Activated T-cell treated with anti-CD3 and anti-CD28 coated beads for 1 hour (primary cell): ENCODE measurements at regions not wholly inside any gene's neighbourhood (a gene's known extent, or its start where the extent isn't known, plus 50 kb on each side); places are given as distances from the start of the nearest gene placed in this dataset.
"Not testable (repeated sequence)": the region's sequence is repeated elsewhere in the genome, so short reads cannot be mapped to it uniquely, and the experiment has no call there.

ENCODE experiments used
- DNase-seq: peaks from one replicate; pipeline ENCODE4 v3.0.0-alpha.2; 2020; ENCODE audit warnings: low read depth

DNA sequence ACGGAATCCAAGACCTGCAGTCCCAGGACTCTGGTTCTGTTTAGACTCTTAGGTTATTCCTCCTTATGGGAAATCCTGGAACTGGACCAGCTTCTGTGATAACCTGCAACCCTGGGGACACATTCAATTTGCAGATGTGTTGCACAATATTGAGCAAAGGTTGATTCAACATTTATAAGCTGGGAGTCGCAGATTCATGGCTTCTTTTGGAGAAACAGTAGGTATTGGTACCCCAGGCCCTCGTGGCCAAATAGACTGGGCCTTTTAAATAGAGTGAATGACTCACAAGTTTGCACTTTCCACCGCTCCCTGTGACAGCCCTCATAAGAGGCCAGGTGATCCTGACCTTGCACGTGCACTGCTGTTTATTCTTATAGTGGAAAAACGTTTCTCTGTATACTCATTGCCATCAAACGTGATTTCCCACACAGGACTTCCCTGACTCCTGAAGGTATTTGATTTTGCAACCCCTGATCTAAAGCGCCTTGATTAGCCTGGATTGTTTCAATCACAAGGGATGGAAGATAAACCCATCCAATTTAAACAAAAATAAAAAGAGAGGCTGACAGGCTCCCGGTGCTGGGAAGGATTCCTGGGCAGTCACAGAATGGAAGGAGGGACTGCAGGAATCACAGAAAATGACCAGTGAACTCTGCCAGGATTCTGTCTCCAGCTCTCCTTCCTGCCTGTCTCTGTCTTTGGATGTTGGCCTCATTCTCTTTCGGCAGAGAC lies 98.0 kb downstream of the VCPKMT start:
- DNase-seq: no peak

DNA sequence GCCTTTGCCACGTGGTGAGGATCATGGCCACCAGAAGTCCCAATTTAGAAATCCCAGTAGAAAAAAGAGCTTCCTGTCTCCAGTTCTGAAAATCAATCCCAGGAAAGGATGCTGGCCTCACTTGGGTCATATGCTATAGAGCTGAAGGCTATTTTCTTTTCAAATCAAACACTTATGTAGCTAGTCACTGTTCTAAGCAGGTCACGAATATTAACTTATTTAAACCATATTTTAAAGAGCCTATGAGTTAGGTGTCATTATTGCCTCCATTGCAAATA lies 97.5 kb downstream of the VCPKMT start:
- no peak for DNase-seq

DNA sequence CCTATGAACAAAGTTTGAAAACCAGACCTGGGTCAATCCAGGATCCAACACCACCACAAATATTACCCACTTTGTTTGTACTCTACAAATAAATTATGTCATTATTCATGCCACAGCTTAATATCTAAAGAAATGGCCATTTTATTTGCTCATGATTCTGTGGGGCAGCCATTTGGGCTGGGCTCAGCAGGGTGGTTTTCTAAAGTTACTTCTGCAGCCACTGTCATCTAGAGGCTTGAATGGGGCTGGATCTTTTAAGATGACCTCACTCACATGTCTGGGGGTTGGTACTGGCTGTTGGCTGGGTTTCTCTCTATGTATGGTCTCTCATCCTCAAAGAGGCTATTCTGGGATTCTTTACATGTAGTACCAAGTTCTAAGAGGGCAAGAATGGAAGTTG lies 96.2 kb downstream of the VCPKMT start:
- DNase-seq: no peak

- no peak for DNase-seq
Observed at GRCh38 chr14:50020799-50021198, 95.6 kb downstream of the VCPKMT start.

GRCh38 chr14:50021261-50022031 lies 94.9 kb downstream of the VCPKMT start:
- no peak for DNase-seq

DNA sequence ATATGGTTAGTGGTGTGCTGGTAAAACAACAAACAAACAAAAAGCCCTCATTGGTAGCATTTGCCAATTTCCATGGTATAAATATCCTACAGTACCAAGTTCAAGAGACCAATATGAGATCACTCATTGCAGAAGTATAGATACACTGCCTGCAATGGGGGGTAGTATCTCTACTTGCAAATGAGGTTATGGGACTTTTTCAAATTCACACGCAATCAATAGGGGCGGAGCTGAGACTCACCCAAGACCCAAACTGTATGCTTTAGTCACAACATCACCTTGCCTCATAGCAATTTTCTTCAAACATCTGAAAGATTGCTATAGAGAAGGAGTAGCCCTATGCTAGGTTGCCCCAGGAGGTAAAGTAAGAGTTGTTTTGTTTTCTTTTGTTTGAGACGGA lies 93.7 kb downstream of the VCPKMT start:
- DNase-seq: no peak

DNA sequence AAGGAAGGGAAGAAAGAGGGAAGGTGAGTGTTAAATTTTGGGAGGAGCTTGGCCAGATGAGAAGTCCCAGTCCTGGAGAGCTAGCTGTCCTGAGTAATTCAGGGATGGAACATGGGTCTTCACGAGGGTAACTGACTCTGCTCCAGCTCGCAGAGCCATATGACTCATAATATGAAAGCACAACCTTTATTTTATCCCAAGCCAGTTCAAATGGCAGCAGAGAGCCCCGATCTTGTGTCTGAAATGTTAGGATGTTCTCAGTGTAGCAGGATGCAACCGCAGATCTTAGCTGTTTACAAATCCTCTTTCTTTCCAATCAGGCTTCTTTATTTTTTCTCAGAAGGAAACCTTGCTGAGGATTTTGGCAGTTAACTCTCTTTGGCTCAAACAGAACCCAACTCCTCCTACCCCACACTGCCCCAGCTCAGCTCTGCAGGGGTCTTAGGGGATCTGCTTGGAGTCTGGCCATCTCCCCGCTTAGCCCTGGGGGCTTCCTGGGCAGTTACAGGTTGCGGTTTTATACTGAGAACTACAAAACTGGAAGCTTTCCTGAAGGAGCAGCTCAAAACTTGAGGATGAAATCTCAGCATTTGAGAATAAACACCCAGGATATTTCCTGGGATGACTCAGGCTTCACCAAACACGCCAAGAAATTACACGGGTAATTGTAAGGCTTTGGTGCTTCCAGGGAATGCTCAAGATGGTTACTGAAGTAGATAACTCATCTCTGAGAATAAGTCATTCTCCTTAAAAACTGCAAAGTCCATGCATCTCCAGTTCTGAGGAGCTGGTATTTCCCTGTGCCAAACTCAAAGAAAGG lies 92.5 kb downstream of the VCPKMT start:
- no peak for DNase-seq

DNA sequence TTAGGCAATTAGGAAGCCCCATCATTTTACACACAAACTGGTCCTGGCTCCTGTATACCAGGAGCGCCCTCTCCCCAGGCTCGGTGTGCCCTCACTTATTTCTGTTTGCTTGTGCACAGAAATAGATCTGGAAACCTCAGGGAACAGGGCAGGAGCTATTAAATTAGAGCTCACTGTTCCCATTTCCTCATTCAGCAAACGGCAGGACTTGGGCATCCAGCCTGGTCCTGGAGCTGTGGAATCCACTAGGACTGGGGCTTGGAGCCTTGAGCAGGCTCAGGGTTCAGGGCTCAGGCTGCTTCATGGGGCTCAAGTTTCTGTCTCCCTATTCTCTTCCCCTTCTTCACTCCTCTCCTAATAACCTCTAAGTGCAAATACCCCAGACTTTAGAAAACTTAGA lies 91.3 kb downstream of the VCPKMT start:
- DNase-seq: no peak

GRCh38 chr14:50025776-50026175 lies 90.6 kb downstream of the VCPKMT start:
- DNase-seq: no peak

DNA sequence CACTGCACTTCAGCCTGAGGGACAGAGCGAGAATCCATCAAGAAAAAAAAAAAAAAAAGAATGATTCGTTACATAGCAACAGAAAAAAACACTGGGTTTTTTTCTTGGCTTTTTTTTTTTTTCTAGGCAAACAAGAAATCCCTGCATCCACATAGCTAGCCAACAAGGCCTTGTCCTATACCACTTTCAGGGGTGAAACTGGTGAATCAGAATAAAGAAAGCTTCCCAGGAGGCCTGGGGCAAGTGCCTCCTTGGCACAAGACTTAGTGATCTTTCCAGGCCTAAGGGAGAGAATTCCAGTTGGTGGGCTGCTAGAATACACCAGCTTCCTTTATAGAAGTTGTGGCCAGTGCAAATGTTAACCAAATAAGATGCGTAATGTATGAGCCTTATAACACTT lies 90.0 kb downstream of the VCPKMT start:
- DNase-seq: no peak

DNA sequence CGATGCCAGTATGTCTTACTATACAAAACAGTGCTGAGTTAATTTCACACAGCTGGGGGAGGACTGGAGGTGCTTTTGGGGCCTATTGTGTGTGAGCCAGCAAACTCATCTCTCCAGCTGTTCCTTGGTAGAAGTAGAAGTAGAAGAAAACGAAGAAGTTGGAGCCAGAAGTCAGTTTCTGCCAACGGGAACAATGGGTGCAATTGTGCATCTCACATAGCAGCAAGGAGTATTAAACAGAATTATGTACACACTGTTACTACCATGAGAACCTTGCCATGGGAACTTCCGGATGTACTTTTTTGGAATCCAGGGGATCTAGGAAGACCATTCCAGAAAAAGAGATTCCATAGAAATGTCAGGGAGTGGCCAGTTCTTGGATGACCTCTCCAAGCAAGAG lies 88.6 kb downstream of the VCPKMT start:
- no peak for DNase-seq

DNA sequence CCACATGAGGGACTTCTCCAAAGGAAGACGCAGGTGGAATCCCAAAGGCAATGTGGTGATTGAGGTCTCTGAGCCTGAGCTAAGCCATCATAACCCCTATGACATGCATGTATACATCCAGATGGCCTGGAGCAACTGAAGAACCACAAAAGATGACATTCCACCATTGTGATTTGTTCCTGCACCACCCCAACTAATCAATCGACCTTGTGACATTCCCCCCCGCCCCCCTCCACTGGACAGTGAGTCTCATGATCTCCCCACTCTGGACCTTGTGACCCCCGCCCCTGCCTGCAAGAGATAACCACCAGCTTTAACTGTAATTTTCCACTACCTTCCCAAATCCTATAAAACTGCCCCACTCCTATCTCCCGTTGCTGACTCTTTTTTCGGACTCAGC lies 87.9 kb downstream of the VCPKMT start:
- DNase-seq: no peak

GRCh38 chr14:50030036-50030435 lies 86.3 kb downstream of the VCPKMT start:
- DNase-seq: no peak

GRCh38 chr14:50030911-50031310 lies 85.5 kb downstream of the VCPKMT start:
- DNase-seq: not testable (repeated sequence)

DNA sequence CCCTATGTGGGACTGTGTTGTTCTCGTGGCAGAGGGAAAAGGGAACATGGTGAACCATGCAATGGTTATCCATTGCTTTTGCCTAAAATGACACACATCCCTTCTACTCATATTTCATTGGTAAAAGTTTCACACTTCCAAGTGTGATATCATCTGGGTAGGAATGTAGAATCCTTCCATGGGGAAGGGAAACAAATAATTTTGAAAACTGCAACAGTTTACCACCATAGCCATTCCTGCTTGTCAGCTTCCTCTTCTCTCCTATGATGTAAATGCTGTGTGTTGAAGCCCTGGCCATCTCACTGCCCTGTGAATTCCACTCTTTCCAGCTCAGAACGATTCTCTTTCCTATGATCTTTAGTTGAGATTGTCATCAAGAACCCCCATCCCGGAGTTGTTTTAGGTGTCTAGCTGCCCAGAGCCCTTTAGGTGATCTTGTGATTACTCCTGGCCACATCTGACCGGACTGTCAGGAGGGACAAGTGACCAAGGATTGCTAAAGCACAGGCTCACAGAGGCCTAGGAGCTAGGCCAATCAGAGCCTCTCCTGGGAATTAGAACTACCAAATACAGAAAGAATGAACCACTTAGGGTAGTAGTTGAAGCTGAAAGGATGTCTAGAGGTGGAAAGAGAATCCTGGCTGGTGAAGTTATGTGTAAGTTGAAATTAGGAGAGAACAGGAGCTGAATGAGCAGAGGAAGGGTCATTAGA lies 84.6 kb downstream of the VCPKMT start:
- no peak for DNase-seq

DNA sequence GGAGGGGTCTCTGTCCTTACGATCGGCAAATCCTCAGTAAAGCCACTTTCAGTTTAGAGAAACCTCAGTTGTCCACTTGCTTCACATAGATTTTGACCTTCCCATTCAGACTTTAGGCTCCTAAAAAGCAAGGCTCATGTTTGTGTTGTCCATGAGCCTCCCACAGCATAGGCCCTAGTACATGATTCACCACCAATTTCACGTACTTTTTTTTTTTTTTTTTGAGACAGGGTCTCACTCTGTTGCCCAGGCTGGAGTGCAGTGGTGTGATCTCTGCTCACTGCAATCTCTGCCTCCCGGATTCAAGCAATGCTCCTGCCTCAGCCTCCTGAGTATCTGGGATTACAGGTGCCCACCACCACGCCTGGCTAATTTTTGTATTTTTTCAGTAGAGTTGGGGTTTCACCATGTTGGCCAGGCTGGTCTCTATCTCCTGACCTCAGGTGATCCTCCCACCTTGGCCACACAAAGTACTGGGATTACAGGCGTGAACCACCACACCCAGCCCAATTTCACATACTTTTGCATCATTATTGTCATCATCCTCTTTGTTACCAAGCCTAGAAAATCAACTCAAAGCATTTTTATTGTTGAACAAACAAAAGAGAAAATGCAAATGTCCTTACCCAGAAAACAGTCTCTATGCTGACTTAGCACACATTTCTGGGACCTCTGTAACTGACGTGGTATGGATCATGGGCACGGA lies 83.8 kb downstream of the VCPKMT start:
- not testable (repeated sequence) for DNase-seq

DNA sequence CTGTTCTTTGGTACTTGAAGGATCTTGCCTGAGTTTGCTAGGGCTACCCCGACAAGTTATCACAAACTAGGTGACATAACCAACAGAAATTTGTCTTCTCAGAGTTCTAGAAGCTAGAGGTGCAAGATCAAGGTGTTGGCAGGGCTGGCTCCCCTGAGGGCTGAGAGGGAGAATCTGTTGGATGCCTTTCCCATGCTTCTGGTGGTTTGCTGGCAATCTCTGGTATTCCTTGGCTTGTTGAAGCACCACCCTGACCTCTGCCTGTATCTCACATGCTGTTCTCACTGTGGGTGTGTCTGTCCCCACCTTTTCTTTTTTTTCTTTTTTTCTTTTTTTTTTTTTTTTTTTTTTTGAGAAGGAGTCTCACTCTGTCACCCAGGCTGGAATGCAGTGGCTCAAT lies 81.2 kb downstream of the VCPKMT start:
- no peak for DNase-seq

DNA sequence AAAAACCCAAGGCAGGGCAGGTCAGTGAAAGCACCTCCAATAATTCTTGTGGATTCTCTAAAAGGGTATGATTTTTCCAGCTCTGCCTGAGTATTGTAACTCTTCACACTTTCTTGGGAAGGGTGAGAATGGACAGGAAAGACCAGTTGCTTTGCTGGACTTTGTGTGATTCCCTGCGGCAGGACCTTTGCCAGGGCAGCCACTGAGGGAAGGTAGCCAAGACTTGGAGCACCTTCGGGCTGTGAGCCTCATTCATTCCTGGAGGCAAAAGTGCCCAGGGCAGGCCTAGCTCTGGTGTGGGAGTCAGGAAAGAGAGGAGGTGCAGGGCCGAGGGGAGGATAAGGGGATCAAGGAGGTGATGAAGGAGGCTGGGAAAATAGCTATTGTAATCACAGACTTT lies 80.2 kb downstream of the VCPKMT start:
- no peak for DNase-seq

GRCh38 chr14:50036637-50037036 lies 79.7 kb downstream of the VCPKMT start:
- DNase-seq: no peak

DNA sequence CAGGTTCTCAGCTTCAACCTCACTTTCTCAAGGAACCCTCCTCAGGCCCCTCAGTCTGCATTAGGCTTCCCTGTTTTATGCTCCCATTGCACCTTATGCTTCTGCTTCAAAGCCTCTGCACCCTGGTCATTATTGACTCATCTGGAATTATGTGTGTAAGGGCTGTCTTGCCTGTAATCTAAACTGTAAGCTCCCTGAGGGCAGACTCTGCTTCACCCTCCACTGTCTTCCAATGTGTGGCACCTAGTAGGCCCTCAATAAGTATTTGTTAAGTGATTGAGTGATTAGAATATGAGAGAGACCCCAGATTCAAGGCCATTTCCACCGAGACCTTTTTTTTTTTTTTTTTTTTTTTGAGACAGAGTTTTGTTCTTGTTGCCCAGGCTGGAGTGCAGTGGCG lies 79.1 kb downstream of the VCPKMT start:
- DNase-seq: no peak

DNA sequence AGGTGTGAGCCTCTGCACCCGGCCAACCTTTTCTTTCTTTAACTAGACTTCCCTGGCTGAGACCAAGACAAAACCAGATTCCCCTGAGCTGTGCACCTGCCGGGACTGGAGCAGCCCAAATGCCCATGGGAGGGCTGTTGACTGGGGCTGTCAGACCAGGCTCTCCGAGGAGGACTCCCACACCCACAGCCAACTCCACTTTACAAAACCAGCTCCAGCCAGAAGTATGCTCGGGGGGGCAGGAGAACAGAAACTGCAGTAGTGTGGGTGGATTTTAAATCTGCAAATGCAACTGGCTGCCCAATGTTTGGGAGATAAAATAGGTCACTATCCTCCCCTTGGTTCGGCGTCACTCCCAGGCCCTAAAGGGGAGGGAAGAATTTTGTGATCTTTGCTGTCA lies 78.5 kb downstream of the VCPKMT start:
- no peak for DNase-seq
